ENCODE measurements at regions not wholly inside any gene's neighbourhood (a gene's known extent, or its start where the extent isn't known, plus 50 kb on each side); places are given as distances from the start of the nearest gene placed in this dataset.

DNA sequence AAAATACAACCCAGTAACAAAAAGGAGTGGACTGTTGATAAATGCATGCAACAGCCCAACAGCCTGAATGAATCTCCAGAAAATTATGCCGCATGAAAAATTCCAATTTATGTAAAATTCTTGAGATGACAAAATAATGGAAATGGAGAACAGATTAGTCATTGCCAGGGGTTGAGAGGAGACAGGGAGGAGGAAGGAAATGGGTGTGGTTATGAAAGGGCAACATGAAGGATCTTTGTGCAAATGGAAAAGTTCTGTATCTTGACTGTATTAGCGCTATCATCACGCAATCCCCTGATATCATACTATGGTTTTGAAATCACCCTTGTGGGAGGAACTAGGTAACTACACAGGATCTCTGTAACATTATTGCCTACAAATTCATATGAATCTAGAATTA, 1058.3 kb upstream of the RBFOX1 start:
- TF ChIP-seq CREB1 (CRISPR knock-in tag; IDR thresholded peaks at IDR 0.05; ENCODE audit: low read depth): no peak
- TF ChIP-seq, protein P1, sequence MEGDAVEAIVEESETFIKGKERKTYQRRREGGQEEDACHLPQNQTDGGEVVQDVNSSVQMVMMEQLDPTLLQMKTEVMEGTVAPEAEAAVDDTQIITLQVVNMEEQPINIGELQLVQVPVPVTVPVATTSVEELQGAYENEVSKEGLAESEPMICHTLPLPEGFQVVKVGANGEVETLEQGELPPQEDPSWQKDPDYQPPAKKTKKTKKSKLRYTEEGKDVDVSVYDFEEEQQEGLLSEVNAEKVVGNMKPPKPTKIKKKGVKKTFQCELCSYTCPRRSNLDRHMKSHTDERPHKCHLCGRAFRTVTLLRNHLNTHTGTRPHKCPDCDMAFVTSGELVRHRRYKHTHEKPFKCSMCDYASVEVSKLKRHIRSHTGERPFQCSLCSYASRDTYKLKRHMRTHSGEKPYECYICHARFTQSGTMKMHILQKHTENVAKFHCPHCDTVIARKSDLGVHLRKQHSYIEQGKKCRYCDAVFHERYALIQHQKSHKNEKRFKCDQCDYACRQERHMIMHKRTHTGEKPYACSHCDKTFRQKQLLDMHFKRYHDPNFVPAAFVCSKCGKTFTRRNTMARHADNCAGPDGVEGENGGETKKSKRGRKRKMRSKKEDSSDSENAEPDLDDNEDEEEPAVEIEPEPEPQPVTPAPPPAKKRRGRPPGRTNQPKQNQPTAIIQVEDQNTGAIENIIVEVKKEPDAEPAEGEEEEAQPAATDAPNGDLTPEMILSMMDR (conservative IDR thresholded peaks at IDR 0.05; ENCODE audit: low read depth in 2 of 2): no peak
- TF ChIP-seq, protein P2, sequence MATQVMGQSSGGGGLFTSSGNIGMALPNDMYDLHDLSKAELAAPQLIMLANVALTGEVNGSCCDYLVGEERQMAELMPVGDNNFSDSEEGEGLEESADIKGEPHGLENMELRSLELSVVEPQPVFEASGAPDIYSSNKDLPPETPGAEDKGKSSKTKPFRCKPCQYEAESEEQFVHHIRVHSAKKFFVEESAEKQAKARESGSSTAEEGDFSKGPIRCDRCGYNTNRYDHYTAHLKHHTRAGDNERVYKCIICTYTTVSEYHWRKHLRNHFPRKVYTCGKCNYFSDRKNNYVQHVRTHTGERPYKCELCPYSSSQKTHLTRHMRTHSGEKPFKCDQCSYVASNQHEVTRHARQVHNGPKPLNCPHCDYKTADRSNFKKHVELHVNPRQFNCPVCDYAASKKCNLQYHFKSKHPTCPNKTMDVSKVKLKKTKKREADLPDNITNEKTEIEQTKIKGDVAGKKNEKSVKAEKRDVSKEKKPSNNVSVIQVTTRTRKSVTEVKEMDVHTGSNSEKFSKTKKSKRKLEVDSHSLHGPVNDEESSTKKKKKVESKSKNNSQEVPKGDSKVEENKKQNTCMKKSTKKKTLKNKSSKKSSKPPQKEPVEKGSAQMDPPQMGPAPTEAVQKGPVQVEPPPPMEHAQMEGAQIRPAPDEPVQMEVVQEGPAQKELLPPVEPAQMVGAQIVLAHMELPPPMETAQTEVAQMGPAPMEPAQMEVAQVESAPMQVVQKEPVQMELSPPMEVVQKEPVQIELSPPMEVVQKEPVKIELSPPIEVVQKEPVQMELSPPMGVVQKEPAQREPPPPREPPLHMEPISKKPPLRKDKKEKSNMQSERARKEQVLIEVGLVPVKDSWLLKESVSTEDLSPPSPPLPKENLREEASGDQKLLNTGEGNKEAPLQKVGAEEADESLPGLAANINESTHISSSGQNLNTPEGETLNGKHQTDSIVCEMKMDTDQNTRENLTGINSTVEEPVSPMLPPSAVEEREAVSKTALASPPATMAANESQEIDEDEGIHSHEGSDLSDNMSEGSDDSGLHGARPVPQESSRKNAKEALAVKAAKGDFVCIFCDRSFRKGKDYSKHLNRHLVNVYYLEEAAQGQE (IDR thresholded peaks at IDR 0.05; ENCODE audit: unreplicated experiment): no peak
